Smooth muscle cell (in vitro differentiated cells): ENCODE measurements at regions not wholly inside any gene's neighbourhood (a gene's known extent, or its start where the extent isn't known, plus 50 kb on each side); places are given as distances from the start of the nearest gene placed in this dataset.
A peak's percentile ranks its signal among the peaks of the same experiment; 100 is the strongest.

Experiments
- DNase-seq: peaks from one replicate; lab custom pipeline; 2025; ENCODE audit not compliant: unreplicated experiment; lab: John Stamatoyannopoulos, UW
- H2AFZ ChIP-seq: fragments of 200-600 bp; sonication (generic); 2 replicates; pipeline ENCODE4 v1.6.0; 2016; ENCODE audit warnings: antibody characterized with exemption, low read depth, mild to moderate bottlenecking
- H3F3A ChIP-seq: fragments of 200-600 bp; sonication (generic); 2 replicates; pipeline ENCODE4 v1.6.0; 2017; ENCODE audit warnings: antibody characterized with exemption, low read depth
- H3K27ac ChIP-seq: fragments of 200-600 bp; sonication (generic); 2 replicates; pipeline ENCODE4 v1.5.1; 2016; ENCODE audit warnings: low read depth, mild to moderate bottlenecking
- H3K27me3 ChIP-seq: fragments of 200-600 bp; sonication (generic); 2 replicates; pipeline ENCODE4 v1.6.1; 2016; ENCODE audit warnings: low read depth, mild to moderate bottlenecking
- H3K36me3 ChIP-seq: fragments of 200-600 bp; sonication (generic); 2 replicates; pipeline ENCODE4 v1.5.1; 2016; ENCODE audit warnings: low read depth
- H3K4me1 ChIP-seq: fragments of 200-600 bp; sonication (generic); 2 replicates; pipeline ENCODE4 v1.5.1; 2016; ENCODE audit warnings: low read depth
- H3K4me2 ChIP-seq: fragments of 200-600 bp; sonication (generic); 2 replicates; pipeline ENCODE4 v1.6.0; 2016; ENCODE audit warnings: mild to moderate bottlenecking
- H3K4me3 ChIP-seq: fragments of 200-600 bp; sonication (generic); 2 replicates; pipeline ENCODE4 v1.5.1; 2016; ENCODE audit warnings: mild to moderate bottlenecking
- H3K79me2 ChIP-seq: fragments of 200-600 bp; sonication (generic); 2 replicates; pipeline ENCODE4 v1.6.0; 2016; ENCODE audit warnings: low read depth, mild to moderate bottlenecking
- H3K9ac ChIP-seq: fragments of 200-600 bp; sonication (generic); 2 replicates; pipeline ENCODE4 v1.6.0; 2016; ENCODE audit warnings: low read depth
- H3K9me3 ChIP-seq: fragments of 200-600 bp; sonication (generic); replicated peaks from 2 replicates; pipeline ENCODE4 v1.5.1; 2016; ENCODE audit warnings: low read depth
- H4K20me1 ChIP-seq: fragments of 200-600 bp; sonication (generic); 2 replicates; pipeline ENCODE4 v1.6.0; 2016; ENCODE audit warnings: low read depth
- CTCF ChIP-seq: fragments of 200-600 bp; sonication (generic); IDR thresholded peaks from 2 replicates; pipeline ENCODE4 v1.5.1; 2017; ENCODE audit warnings: borderline replicate concordance, mild to moderate bottlenecking, antibody characterized with exemption; ENCODE audit not compliant: insufficient read depth, poor library complexity, severe bottlenecking
- WGBS: methylation state at CpG from one replicate; pipeline ENCODE4 v1.1.7; 2016; ENCODE audit warnings: low lambda C conversion rate; 5-methylcytosine and 5-hydroxymethylcytosine counted together

DNA sequence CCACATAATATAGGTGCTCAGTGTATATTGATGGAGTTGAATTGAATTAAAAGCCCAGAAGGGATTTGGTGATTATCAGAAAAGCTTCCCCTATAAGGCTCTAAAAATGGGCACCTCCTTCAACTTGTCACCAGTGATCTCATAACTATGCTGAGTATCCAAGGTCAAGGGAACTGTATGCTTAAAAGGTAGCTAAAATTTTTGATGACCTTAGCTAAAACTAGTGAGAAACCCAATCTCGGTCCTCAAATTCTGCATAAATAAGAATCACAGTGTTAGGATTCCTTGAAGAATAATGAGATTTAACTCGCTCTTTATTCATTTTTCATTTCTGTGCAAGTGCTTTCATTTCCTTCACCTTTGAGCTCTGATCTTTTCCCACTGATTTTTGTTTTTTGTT lies 87.7 kb upstream of the AP1S2 start:
- Histone ChIP-seq H2AFZ (no peak overlapping the region), H3K4me3 (no peak overlapping the region), H3F3A (peaks cover 1% of the 10 kb centered on the region), H3K4me2 (no peak overlapping the region), H3K27ac (no peak overlapping the region), H3K79me2 (no peaks in the 10 kb centered on the region), H3K9ac (no peak overlapping the region), H3K9me3 (no peaks in the 10 kb centered on the region), H3K4me1 (peaks cover 11% of the 10 kb centered on the region), H4K20me1 (no peaks in the 10 kb centered on the region), H3K27me3 (no peaks in the 10 kb centered on the region), H3K36me3 (no peaks in the 10 kb centered on the region)
- WGBS, result 98% methylated on average over 2 of the region's 2 CpGs
- no peak for DNase-seq
- TF ChIP-seq CTCF, result no peak

- no peak overlapping the region for H3K9ac ChIP-seq
- no peaks in the 10 kb centered on the region for H3K4me1 ChIP-seq
- H3K36me3 ChIP-seq, result no peaks in the 10 kb centered on the region
- no peak overlapping the region for H3K4me3 ChIP-seq
- DNase-seq, result no peak
- no peaks in the 10 kb centered on the region for H4K20me1 ChIP-seq
- no peaks in the 10 kb centered on the region for H3F3A ChIP-seq
- no peak overlapping the region for H3K4me2 ChIP-seq
- no peaks in the 10 kb centered on the region for H3K27me3 ChIP-seq
- 100% methylated on average over 2 of the region's 2 CpGs for WGBS
- TF ChIP-seq CTCF, result no peak
- H2AFZ ChIP-seq, result no peak overlapping the region
- H3K27ac ChIP-seq, result no peak overlapping the region
- H3K79me2 ChIP-seq, result no peaks in the 10 kb centered on the region
- no peaks in the 10 kb centered on the region for H3K9me3 ChIP-seq
Measured at GRCh38 chrX:15939737-15940136, 85.1 kb upstream of the AP1S2 start.

GRCh38 chrX:15938072-15938471 lies 83.5 kb upstream of the AP1S2 start:
- Histone ChIP-seq H4K20me1 (no peaks in the 10 kb centered on the region), H3K27ac (no peak overlapping the region), H3K9me3 (no peaks in the 10 kb centered on the region), H3K27me3 (no peaks in the 10 kb centered on the region), H3F3A (no peaks in the 10 kb centered on the region), H3K36me3 (no peaks in the 10 kb centered on the region), H2AFZ (peak overlapping the region; percentile 38), H3K79me2 (no peaks in the 10 kb centered on the region), H3K4me1 (peaks cover 7% of the 10 kb centered on the region), H3K4me3 (no peak overlapping the region), H3K4me2 (no peak overlapping the region), H3K9ac (no peak overlapping the region)
- TF ChIP-seq CTCF, result no peak
- DNase-seq, result no peak
- WGBS, result 56% methylated on average over 6 of the region's 6 CpGs

- H2AFZ ChIP-seq, result peak overlapping the region; percentile 59
Measured at GRCh38 chrX:15931362-15931761, 76.7 kb upstream of the AP1S2 start.

More at GRCh38 chrX:15931362-15931761, 76.7 kb upstream of the AP1S2 start:
- H3K36me3 ChIP-seq, result no peaks in the 10 kb centered on the region
- peaks cover 13% of the 10 kb centered on the region for H3F3A ChIP-seq
- H3K4me2 ChIP-seq, result no peak overlapping the region
- H3K4me3 ChIP-seq, result no peak overlapping the region
- DNase-seq, result no peak
- no peaks in the 10 kb centered on the region for H4K20me1 ChIP-seq
- H3K27me3 ChIP-seq, result no peaks in the 10 kb centered on the region
- peaks cover 41% of the 10 kb centered on the region for H3K4me1 ChIP-seq
- H3K79me2 ChIP-seq, result no peaks in the 10 kb centered on the region
- WGBS, result 83% methylated on average over 3 of the region's 3 CpGs
- no peak for TF ChIP-seq CTCF
- no peaks in the 10 kb centered on the region for H3K9me3 ChIP-seq
- H3K9ac ChIP-seq, result no peak overlapping the region
- H3K27ac ChIP-seq, result no peak overlapping the region
